K562 (cell line): ENCODE measurements at regions not wholly inside any gene's neighbourhood (a gene's known extent, or its start where the extent isn't known, plus 50 kb on each side); places are given as distances from the start of the nearest gene placed in this dataset.

Experiments
- ATAC-seq: fragments of 200-7000 bp; cut with Tn5 transposase; 3 replicates; pipeline ENCODE4 v1.9.1; 2020; ENCODE audit warnings: moderate library complexity
- BruUV-seq: library from RNA; stranded (reverse); fragments of 400-500 nt; replicated peaks from 2 replicates; lab custom pipeline; 2021; lab: Mats Ljungman, UMichigan
- CTCF ChIA-PET: fragments of 300-600 bp; formaldehyde crosslinking; extraction: SDS; loops from one replicate; lab custom pipeline; 2021; ENCODE audit warnings: low intra/inter-chr PET ratio; lab: Yijun Ruan, JAX
- POLR2A ChIA-PET: fragments of 300-600, 350-650 bp; sonication (Branson Sonifier 250); formaldehyde crosslinking; extraction: SDS; loops from one replicate; lab custom pipeline; 2021; ENCODE audit warnings: antibody characterized with exemption, inconsistent platforms; lab: Yijun Ruan, JAX
- DNase-seq, 4 experiments: peaks; one replicate each; pipeline versions ENCODE4 v3.0.0 to v3.0.0-alpha.2; 2011 to 2018; ENCODE audit warnings: low spot score in 3 of 4, mixed read lengths in 3 of 4; ENCODE audit errors: extremely low read depth in 1 of 4
- FAIRE-seq: peaks from 2 replicates; lab custom pipeline; 2011; peaks lifted over from hg19 to GRCh38; lab: Jason Lieb, UNC
- H2AFZ ChIP-seq: 2 replicates; pipeline ENCODE4 v1.6.0; 2011; ENCODE audit warnings: low read depth, low read length, control low read depth, inconsistent platforms
- H3K27ac ChIP-seq: fragments of 200-600 bp; 3 replicates; pipeline ENCODE4 v1.8.0; 2011; ENCODE audit warnings: low read depth, mild to moderate bottlenecking, control low read depth, inconsistent platforms, low read length, moderate library complexity, mixed read lengths; ENCODE audit errors: extremely low read depth
- H3K27me3 ChIP-seq, 2 experiments: fragments of 300-600 bp in 1 of 2; 2 replicates in 1 of 2; 3 replicates in 1 of 2; pipeline versions ENCODE4 v1.6.0 to v1.8.0; 2011; ENCODE audit warnings: inconsistent platforms in 2 of 2, low read length in 2 of 2, mild to moderate bottlenecking in 1 of 2, mixed read lengths in 1 of 2, moderate library complexity in 1 of 2; ENCODE audit not compliant: control insufficient read depth in 2 of 2, insufficient read depth in 2 of 2
- H3K36me3 ChIP-seq: fragments of 300-600 bp; 3 replicates; pipeline ENCODE4 v1.8.0; 2011; ENCODE audit warnings: mild to moderate bottlenecking, low read length, inconsistent platforms; ENCODE audit not compliant: control insufficient read depth, insufficient read depth
- H3K4me1 ChIP-seq, 2 experiments: fragments of 200-600 bp in 1 of 2; replicated peaks in 1 of 2; 2 replicates in 1 of 2; 3 replicates in 1 of 2; pipeline versions ENCODE4 v1.5.1 to v1.8.0; 2011; ENCODE audit warnings: inconsistent platforms in 2 of 2, low read length in 2 of 2, mild to moderate bottlenecking in 1 of 2, mixed read lengths in 1 of 2, moderate library complexity in 1 of 2; ENCODE audit not compliant: control insufficient read depth in 2 of 2, insufficient read depth in 2 of 2
- H3K4me2 ChIP-seq: 2 replicates; pipeline ENCODE4 v1.6.1; 2011; ENCODE audit warnings: low read length, control low read depth, inconsistent platforms, mixed read lengths; ENCODE audit not compliant: insufficient read depth
- H3K4me3 ChIP-seq: fragments of 200-600 bp; sonication (generic), shearing (Covaris generic); 2 replicates; pipeline ENCODE4 v1.5.1; 2016; ENCODE audit warnings: control low read depth, inconsistent platforms
- H3K79me2 ChIP-seq: fragments of 200-600 bp; 3 replicates; pipeline ENCODE4 v1.8.0; 2011; ENCODE audit warnings: low read length, inconsistent platforms; ENCODE audit not compliant: control insufficient read depth, insufficient read depth
- H3K9ac ChIP-seq, 2 experiments: 2 replicates each; pipeline versions ENCODE4 v1.6.0 to v1.6.1; 2011; ENCODE audit warnings: low read depth in 2 of 2, low read length in 2 of 2, control low read depth in 1 of 2, inconsistent platforms in 1 of 2, mild to moderate bottlenecking in 1 of 2, mixed read lengths in 1 of 2; ENCODE audit not compliant: insufficient read depth in 1 of 2
- H3K9me1 ChIP-seq: one replicate; pipeline ENCODE4 v1.6.0; 2011; ENCODE audit warnings: inconsistent platforms, mild to moderate bottlenecking, low read length, moderate library complexity; ENCODE audit not compliant: control insufficient read depth, insufficient read depth
- H3K9me3 ChIP-seq: replicated peaks from 2 replicates; pipeline ENCODE4 v1.5.1; 2011; ENCODE audit warnings: low read depth, low read length, inconsistent platforms; ENCODE audit not compliant: control insufficient read depth, insufficient read depth
- H4K20me1 ChIP-seq: replicated peaks from 2 replicates; pipeline ENCODE4 v1.6.1; 2011; ENCODE audit warnings: low read length, inconsistent platforms, mixed read lengths; ENCODE audit not compliant: control insufficient read depth, insufficient read depth
- HNRNPUL1 ChIP-seq: fragments of 200-400 bp; formaldehyde crosslinking; IDR thresholded peaks from 2 replicates; pipeline ENCODE4 v1.6.1; 2017; ENCODE audit warnings: low read length
- NFXL1 ChIP-seq: fragments of 450-650 bp; formaldehyde crosslinking; IDR thresholded peaks from 2 replicates; pipeline ENCODE4 v1.4.0; 2021; ENCODE audit warnings: mild to moderate bottlenecking
- ZFP1 ChIP-seq: fragments of 450-650 bp; formaldehyde crosslinking; IDR thresholded peaks from 2 replicates; pipeline ENCODE4 v1.4.0; 2020; ENCODE audit warnings: mild to moderate bottlenecking, mixed read lengths
- ZFP36 ChIP-seq: fragments of 150-350 bp; IDR thresholded peaks from 2 replicates; pipeline ENCODE4 v1.6.1; 2018; ENCODE audit warnings: low read length, low read depth; ENCODE audit not compliant: partially characterized antibody
- ZNF384 ChIP-seq: IDR thresholded peaks from 2 replicates; pipeline ENCODE4 v1.6.1; 2012; ENCODE audit warnings: low read depth, low read length, improper control_type of control experiment
- WGBS: fragments of 100-300 bp; shearing (Covaris generic); methylation state at CpG from one replicate; pipeline ENCODE4 v1.1.6; 2016; ENCODE audit warnings: low coverage, mixed read lengths; ENCODE audit not compliant: insufficient coverage; ENCODE audit errors: missing lambda C conversion rate; 5-methylcytosine and 5-hydroxymethylcytosine counted together
- in situ Hi-C: fragments of 300-500 bp; cut with MboI; formaldehyde crosslinking; loops from 4 replicates; pipeline ENCODE4 v1.15.0; 2018; ENCODE audit warnings: inconsistent platforms, mixed read lengths
- intact Hi-C: fragments of 100-400 bp; cut with micrococcal nuclease; formaldehyde crosslinking; loops from 2 replicates; pipeline ENCODE4 v1.14.2; 2022
- TF ChIP-seq, protein P1 (sequence below), 2 experiments: fragments of 450-650 bp; IDR thresholded peaks; 2 replicates each; pipeline ENCODE4 v1.6.1; 2016
- TF ChIP-seq, protein P2 (sequence below), 2 experiments: fragments of 200-800 bp in 1 of 2; sonication (Bioruptor generic) in 1 of 2; sonication (generic) in 1 of 2; formaldehyde crosslinking in 1 of 2; IDR thresholded peaks in 1 of 2; conservative IDR thresholded peaks in 1 of 2; 2 replicates each; pipeline versions ENCODE4 v1.5.0 to v1.6.1; 2016 to 2020; ENCODE audit warnings: missing compliant biosample characterization in 1 of 2, missing genetic modification characterization in 1 of 2, missing genetic modification reagents in 1 of 2

DNA sequence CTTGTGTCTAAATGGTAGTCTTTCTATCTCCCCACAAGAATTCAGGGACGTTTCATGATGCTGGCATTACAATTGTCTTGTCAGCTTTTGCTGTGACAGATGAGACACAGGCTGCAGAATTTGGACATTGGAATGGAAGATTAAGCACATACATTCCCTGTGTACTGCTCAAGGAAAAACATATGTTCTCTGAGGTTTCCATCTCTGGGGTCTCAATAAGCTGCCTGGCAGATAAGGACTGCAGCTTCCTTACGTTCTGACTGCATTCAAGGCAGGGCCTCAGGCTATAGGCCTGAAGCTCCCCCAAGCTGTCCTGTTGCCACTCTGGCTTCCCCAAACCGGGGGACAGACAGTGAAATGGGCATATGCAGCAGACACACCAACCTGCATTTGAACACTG lies 91.3 kb upstream of the KL start:
- Histone ChIP-seq H3K4me2 (no peak overlapping the region), H3K36me3 (no peaks in the 10 kb centered on the region), H3K27ac (no peak overlapping the region), H3K9me1 (no peaks in the 10 kb centered on the region), H3K27me3 (no peaks in the 10 kb centered on the region), H3K79me2 (no peaks in the 10 kb centered on the region), H3K9ac (no peak overlapping the region), H3K4me3 (no peak overlapping the region), H2AFZ (no peak overlapping the region), H4K20me1 (no peaks in the 10 kb centered on the region), H3K4me1 (no peaks in the 10 kb centered on the region), H3K9me3 (no peaks in the 10 kb centered on the region)
- 0% methylated on average over 3 of the region's 3 CpGs for WGBS
- TF ChIP-seq ZFP1 (CRISPR knock-in tag) (no peak), ZNF384 (no peak), NFXL1 (CRISPR knock-in tag) (no peak), ZFP36 (no peak), HNRNPUL1 (no peak)
- TF ChIP-seq, protein P1, sequence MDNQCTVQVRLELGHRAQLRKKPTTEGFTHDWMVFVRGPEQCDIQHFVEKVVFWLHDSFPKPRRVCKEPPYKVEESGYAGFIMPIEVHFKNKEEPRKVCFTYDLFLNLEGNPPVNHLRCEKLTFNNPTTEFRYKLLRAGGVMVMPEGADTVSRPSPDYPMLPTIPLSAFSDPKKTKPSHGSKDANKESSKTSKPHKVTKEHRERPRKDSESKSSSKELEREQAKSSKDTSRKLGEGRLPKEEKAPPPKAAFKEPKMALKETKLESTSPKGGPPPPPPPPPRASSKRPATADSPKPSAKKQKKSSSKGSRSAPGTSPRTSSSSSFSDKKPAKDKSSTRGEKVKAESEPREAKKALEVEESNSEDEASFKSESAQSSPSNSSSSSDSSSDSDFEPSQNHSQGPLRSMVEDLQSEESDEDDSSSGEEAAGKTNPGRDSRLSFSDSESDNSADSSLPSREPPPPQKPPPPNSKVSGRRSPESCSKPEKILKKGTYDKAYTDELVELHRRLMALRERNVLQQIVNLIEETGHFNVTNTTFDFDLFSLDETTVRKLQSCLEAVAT (IDR thresholded peaks at IDR 0.05) = no peak
- TF ChIP-seq, protein P2, sequence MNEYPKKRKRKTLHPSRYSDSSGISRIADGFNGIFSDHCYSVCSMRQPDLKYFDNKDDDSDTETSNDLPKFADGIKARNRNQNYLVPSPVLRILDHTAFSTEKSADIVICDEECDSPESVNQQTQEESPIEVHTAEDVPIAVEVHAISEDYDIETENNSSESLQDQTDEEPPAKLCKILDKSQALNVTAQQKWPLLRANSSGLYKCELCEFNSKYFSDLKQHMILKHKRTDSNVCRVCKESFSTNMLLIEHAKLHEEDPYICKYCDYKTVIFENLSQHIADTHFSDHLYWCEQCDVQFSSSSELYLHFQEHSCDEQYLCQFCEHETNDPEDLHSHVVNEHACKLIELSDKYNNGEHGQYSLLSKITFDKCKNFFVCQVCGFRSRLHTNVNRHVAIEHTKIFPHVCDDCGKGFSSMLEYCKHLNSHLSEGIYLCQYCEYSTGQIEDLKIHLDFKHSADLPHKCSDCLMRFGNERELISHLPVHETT (CRISPR knock-in tag; conservative IDR thresholded peaks at IDR 0.05 in 1 of 2, IDR thresholded peaks at IDR 0.05 in 1 of 2) = no peak
- POLR2A ChIA-PET = no interaction called here
- no TSS peak for BruUV-seq
- intact Hi-C loops (no loop called here), in situ Hi-C loops (no loop called here)
- DNase-seq = no peak
- ATAC-seq = no peak
- no peak for FAIRE-seq
- CTCF ChIA-PET = no interaction called here
